Activated CD4-positive, alpha-beta T cell treated with anti-CD3 and anti-CD28 coated beads, Interleukin-2, amount 10 ng/mL, durations not matched to agents 7 days and 5 days (primary cell): ENCODE measurements at regions not wholly inside any gene's neighbourhood (a gene's known extent, or its start where the extent isn't known, plus 50 kb on each side); places are given as distances from the start of the nearest gene placed in this dataset.

Experiments
- CTCF ChIA-PET: fragments of 350-600 bp; sonication (Branson Sonifier 250); formaldehyde crosslinking; loops from one replicate; lab custom pipeline; 2021; ENCODE audit warnings: antibody characterized with exemption; lab: Charles Lee
- POLR2A ChIA-PET: fragments of 350-600 bp; sonication (Branson Sonifier 250); formaldehyde crosslinking; loops from one replicate; lab custom pipeline; 2021; ENCODE audit warnings: antibody characterized with exemption; lab: Charles Lee
- DNase-seq: peaks from one replicate; pipeline ENCODE4 v3.0.0-alpha.2; 2020
- H3K27ac Mint-ChIP-seq: one replicate; pipeline ENCODE4 v1.8.0; 2021; ENCODE audit warnings: mild to moderate bottlenecking, moderate library complexity, mixed read lengths
- H3K27me3 Mint-ChIP-seq: one replicate; pipeline ENCODE4 v1.8.0; 2021; ENCODE audit warnings: mixed read lengths
- H3K36me3 Mint-ChIP-seq: one replicate; pipeline ENCODE4 v1.8.0; 2021; ENCODE audit warnings: low read depth, mixed read lengths
- H3K4me1 Mint-ChIP-seq: one replicate; pipeline ENCODE4 v1.8.0; 2021; ENCODE audit warnings: mixed read lengths
- H3K4me3 Mint-ChIP-seq: one replicate; pipeline ENCODE4 v1.8.0; 2021; ENCODE audit warnings: mild to moderate bottlenecking, moderate library complexity, mixed read lengths
- H3K9me3 Mint-ChIP-seq: one replicate; pipeline ENCODE4 v1.8.0; 2021; ENCODE audit warnings: mixed read lengths

DNA sequence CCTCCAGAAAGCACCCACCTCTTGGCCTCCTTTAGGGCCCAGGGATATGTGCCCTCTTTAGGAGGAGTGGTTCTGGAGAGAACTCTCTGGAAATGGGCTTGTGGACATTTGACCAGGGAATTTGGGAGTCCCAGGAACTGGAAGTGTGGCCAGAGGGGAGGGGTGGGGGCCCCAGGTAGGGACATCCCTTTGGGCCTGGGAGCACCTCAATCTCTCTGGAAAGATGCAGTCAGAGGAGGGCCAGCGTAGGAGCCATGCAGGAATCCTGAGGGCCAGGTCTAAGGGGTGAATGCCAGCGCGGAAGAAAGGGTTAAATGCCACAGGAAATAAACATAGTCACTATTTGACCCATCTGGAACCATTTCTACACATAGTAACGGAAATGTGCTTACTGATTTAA, 50.3 kb upstream of the ITGA11 start:
- H3K27me3 Mint-ChIP-seq = peaks cover 17% of the 10 kb centered on the region
- H3K27ac Mint-ChIP-seq = no peak overlapping the region
- DNase-seq = no peak
- CTCF ChIA-PET = no interaction called here
- no peaks in the 10 kb centered on the region for H3K36me3 Mint-ChIP-seq
- no peaks in the 10 kb centered on the region for H3K9me3 Mint-ChIP-seq
- POLR2A ChIA-PET = no interaction called here
- no peak overlapping the region for H3K4me3 Mint-ChIP-seq
- H3K4me1 Mint-ChIP-seq = no peaks in the 10 kb centered on the region

- Mint-ChIP-seq H3K36me3 (no peaks in the 10 kb centered on the region), H3K4me3 (no peak overlapping the region), H3K9me3 (no peaks in the 10 kb centered on the region), H3K4me1 (no peaks in the 10 kb centered on the region), H3K27me3 (peaks cover 17% of the 10 kb centered on the region), H3K27ac (no peak overlapping the region)
- no peak for DNase-seq
- ChIA-PET CTCF (no interaction called here), POLR2A (no interaction called here)
Measured at GRCh38 chr15:68483165-68483564, 51.2 kb upstream of the ITGA11 start.

DNA sequence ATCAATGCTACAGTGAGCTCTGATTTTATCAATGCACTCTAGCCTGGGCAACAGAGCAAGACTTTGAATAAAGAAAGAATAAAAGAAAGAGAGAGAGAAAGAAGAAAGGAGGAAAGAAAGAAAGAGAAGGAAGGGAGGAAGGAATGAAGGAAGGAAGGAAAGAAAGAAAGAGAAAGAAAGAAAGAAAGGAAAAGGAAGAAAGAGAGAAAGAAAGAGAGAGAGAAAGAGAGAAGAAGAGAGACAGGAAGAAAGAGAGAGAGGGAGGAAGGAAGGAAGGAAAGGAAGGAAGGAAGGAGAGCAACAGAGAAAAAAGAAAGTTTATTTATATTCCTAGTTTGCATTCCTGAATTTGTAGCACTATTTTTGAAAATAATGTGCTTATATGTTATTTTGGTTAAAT, 52.3 kb upstream of the ITGA11 start:
- Mint-ChIP-seq H3K9me3 (no peaks in the 10 kb centered on the region), H3K27me3 (peaks cover 21% of the 10 kb centered on the region), H3K27ac (no peak overlapping the region), H3K36me3 (no peaks in the 10 kb centered on the region), H3K4me3 (no peak overlapping the region), H3K4me1 (no peaks in the 10 kb centered on the region)
- POLR2A ChIA-PET = no interaction called here
- CTCF ChIA-PET = interaction anchor here (0.7 kb wide), 1 partner anchor 259 kb away, joined by 3 read pairs; no protein-coding TSS in a partner anchor
- no peak for DNase-seq

DNA sequence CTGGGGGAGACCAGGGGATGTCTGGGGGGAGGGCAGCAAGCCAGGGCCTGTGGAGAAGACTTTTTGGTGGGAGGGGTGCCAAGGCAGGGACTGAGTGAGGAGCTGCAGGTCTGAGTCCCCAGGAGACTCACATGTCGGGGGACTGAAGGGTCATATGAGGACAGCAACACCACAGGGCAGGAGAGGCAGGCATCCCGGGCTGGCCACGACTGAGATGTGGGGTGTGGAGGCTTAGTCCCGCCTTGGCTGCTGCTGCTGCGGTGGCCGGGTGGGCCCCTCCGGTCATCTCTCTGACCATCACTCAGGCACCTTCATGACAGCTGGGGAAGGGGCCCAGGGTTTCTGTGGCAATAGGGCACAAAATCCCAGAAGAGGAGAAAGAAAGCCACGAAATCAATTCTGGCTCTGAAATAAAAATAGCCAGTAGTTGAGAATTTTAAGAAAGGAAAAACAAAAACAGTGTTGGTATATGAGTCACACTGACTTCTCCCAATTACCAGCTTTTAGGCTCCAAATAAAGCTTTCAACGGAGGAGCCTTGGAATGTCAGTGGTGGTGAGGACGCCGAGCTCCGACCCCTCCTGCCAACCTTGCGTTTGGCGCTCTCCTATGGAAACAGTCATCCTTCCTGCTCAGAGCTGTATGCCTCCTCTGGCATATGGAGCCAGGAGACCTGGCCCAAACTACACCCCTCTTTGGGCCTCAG, 52.9 kb upstream of the ITGA11 start:
- ChIA-PET CTCF (no interaction called here), POLR2A (no interaction called here)
- peaks cover 24% of the 10 kb centered on the region for H3K27me3 Mint-ChIP-seq
- no peaks in the 10 kb centered on the region for H3K9me3 Mint-ChIP-seq
- no peaks in the 10 kb centered on the region for H3K4me1 Mint-ChIP-seq
- H3K4me3 Mint-ChIP-seq = no peak overlapping the region
- H3K27ac Mint-ChIP-seq = no peak overlapping the region
- DNase-seq = no peak
- H3K36me3 Mint-ChIP-seq = no peaks in the 10 kb centered on the region

DNA sequence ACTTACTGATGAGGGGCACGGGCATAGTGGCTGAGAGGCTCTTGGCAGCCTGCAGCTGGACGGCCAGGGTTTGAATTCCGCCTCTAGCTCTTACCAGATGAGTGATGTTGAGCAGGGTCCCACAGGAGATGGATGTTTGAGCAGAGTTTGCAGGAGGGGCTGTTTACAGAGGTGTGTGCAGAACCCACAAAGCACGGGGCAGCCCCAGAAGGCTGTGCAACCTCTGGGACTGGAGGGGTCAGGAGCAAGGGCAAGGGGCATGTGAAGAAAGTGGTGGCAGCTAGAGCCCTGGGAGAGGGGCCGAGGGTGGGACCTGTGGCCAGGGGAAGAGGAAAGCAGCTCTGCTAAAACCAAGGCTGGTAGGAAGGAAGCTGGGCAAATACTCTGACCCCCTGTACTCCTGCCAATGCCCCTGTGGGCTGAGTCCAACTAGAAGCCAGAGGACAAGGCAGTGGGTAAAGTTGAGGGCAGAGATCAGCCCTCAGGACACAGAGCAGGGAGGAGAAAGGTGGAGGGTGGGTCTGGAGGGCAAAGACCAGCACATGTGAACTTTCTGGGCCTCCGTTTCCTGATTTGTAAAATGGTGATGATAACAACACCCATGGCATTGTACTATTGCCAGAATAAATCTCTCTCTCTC, 53.9 kb upstream of the ITGA11 start:
- DNase-seq = no peak
- ChIA-PET POLR2A (no interaction called here), CTCF (no interaction called here)
- Mint-ChIP-seq H3K36me3 (no peaks in the 10 kb centered on the region), H3K4me3 (no peak overlapping the region), H3K4me1 (no peaks in the 10 kb centered on the region), H3K27me3 (peaks cover 25% of the 10 kb centered on the region), H3K9me3 (no peaks in the 10 kb centered on the region), H3K27ac (no peak overlapping the region)

GRCh38 chr15:68487087-68487843, 55.3 kb upstream of the ITGA11 start:
- ChIA-PET POLR2A (no interaction called here), CTCF (no interaction called here)
- H3K4me1 Mint-ChIP-seq = no peaks in the 10 kb centered on the region
- no peak overlapping the region for H3K27ac Mint-ChIP-seq
- peaks cover 28% of the 10 kb centered on the region for H3K27me3 Mint-ChIP-seq
- no peaks in the 10 kb centered on the region for H3K36me3 Mint-ChIP-seq
- DNase-seq = no peak
- H3K9me3 Mint-ChIP-seq = no peaks in the 10 kb centered on the region
- no peak overlapping the region for H3K4me3 Mint-ChIP-seq

- no peaks in the 10 kb centered on the region for H3K36me3 Mint-ChIP-seq
- peaks cover 29% of the 10 kb centered on the region for H3K27me3 Mint-ChIP-seq
- CTCF ChIA-PET = interaction anchor here (1.6 kb wide), 1 partner anchor 19 kb away, joined by 3 read pairs; no protein-coding TSS in a partner anchor
- POLR2A ChIA-PET = interaction anchor here (0.6 kb wide), 1 partner anchor 13 kb away, joined by 3 read pairs; no protein-coding TSS in a partner anchor
- no peaks in the 10 kb centered on the region for H3K9me3 Mint-ChIP-seq
- H3K4me1 Mint-ChIP-seq = no peaks in the 10 kb centered on the region
- DNase-seq = no peak
- no peak overlapping the region for H3K4me3 Mint-ChIP-seq
- H3K27ac Mint-ChIP-seq = no peak overlapping the region
Measured at GRCh38 chr15:68488290-68488689, 56.3 kb upstream of the ITGA11 start.

- Mint-ChIP-seq H3K9me3 (no peaks in the 10 kb centered on the region), H3K36me3 (no peaks in the 10 kb centered on the region), H3K4me1 (no peaks in the 10 kb centered on the region), H3K27me3 (peaks cover 30% of the 10 kb centered on the region), H3K27ac (no peak overlapping the region), H3K4me3 (no peak overlapping the region)
- ChIA-PET POLR2A (no interaction called here), CTCF (interaction anchor here (1.6 kb wide), 1 partner anchor 19 kb away, joined by 3 read pairs; no protein-coding TSS in a partner anchor)
- DNase-seq = no peak
Measured at GRCh38 chr15:68488966-68489365, 57.0 kb upstream of the ITGA11 start.

DNA sequence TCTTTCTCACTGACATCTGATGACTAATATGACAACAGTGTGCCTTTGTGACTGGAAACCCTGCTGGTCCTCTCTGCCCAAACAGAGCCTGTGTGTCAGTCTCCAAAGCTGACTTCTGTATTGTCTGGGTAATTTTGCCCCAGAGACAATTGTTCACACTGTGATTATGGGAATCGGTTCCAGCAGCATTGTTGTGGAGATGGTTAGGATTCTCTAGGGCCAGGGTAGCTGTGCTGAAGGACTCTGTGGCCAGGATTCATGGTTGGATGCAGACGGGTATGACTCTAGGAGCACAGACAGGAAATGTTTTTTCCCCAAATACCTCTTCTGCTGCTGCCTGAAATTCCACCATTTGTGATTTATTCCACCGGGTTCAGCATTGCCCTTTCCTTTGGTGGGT, 57.5 kb upstream of the ITGA11 start:
- Mint-ChIP-seq H3K27ac (no peak overlapping the region), H3K4me1 (no peaks in the 10 kb centered on the region), H3K4me3 (no peak overlapping the region), H3K36me3 (no peaks in the 10 kb centered on the region), H3K9me3 (no peaks in the 10 kb centered on the region), H3K27me3 (peaks cover 30% of the 10 kb centered on the region)
- POLR2A ChIA-PET = no interaction called here
- DNase-seq = no peak
- CTCF ChIA-PET = interaction anchor here (1.6 kb wide), 1 partner anchor 18 kb away, joined by 3 read pairs; no protein-coding TSS in a partner anchor

- ChIA-PET CTCF (no interaction called here), POLR2A (no interaction called here)
- H3K27me3 Mint-ChIP-seq = peaks cover 42% of the 10 kb centered on the region
- H3K27ac Mint-ChIP-seq = no peak overlapping the region
- H3K4me1 Mint-ChIP-seq = no peaks in the 10 kb centered on the region
- no peaks in the 10 kb centered on the region for H3K9me3 Mint-ChIP-seq
- no peaks in the 10 kb centered on the region for H3K36me3 Mint-ChIP-seq
- no peak overlapping the region for H3K4me3 Mint-ChIP-seq
- DNase-seq = no peak
Measured at GRCh38 chr15:68491415-68492106, 59.6 kb upstream of the ITGA11 start.

- CTCF ChIA-PET = no interaction called here
- no peak overlapping the region for H3K27ac Mint-ChIP-seq
- no peak overlapping the region for H3K4me3 Mint-ChIP-seq
- H3K36me3 Mint-ChIP-seq = no peaks in the 10 kb centered on the region
- H3K9me3 Mint-ChIP-seq = no peaks in the 10 kb centered on the region
- POLR2A ChIA-PET = no interaction called here
- peaks cover 38% of the 10 kb centered on the region for H3K27me3 Mint-ChIP-seq
- no peak for DNase-seq
- H3K4me1 Mint-ChIP-seq = no peaks in the 10 kb centered on the region
Measured at GRCh38 chr15:68492855-68493254, 60.9 kb upstream of the ITGA11 start.

DNA sequence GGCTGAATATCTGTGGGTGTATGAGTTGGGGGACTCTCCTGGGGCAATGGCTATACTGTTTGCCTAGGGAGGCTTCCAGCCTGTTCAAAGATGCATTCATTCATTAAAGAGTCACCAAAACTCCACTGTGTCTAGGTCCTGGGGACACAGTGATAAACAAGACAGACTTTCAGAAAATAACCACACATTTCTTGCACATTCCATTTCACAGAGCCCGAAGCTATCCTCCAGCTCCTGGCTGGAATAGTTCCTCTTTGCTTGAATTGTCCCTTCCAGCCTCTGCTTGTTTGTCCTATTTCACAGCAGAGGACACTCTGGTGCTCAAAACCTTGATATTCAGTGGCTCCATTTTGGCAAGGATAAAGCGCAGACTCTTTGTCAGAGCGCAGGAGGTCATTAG, 61.7 kb upstream of the ITGA11 start:
- Mint-ChIP-seq H3K4me1 (no peaks in the 10 kb centered on the region), H3K4me3 (no peak overlapping the region), H3K27ac (no peak overlapping the region), H3K9me3 (no peaks in the 10 kb centered on the region), H3K27me3 (peaks cover 38% of the 10 kb centered on the region), H3K36me3 (no peaks in the 10 kb centered on the region)
- ChIA-PET CTCF (interaction anchor here (0.6 kb wide), 3 partner anchors 199 to 951 kb away, joined by 3 to 8 read pairs (median 3); no protein-coding TSS in a partner anchor), POLR2A (no interaction called here)
- no peak for DNase-seq
